Activated T-helper 2 cell treated with anti-CD3 and anti-CD28 coated beads, Interferon-gamma antibody, Interleukin-2, Interleukin-4, amounts not matched to agents 10 μg/mL and 5 μg/mL and 100 μg/mL, durations not matched to agents 14 hours and 24 hours and 36 hours (primary cell): ENCODE measurements at regions not wholly inside any gene's neighbourhood (a gene's known extent, or its start where the extent isn't known, plus 50 kb on each side); places are given as distances from the start of the nearest gene placed in this dataset.

ENCODE experiments used
- DNase-seq: peaks from one replicate; pipeline ENCODE4 v3.0.0; 2021; ENCODE audit warnings: low spot score
- H3K27ac Mint-ChIP-seq: one replicate; pipeline ENCODE4 v1.8.0; 2021; ENCODE audit warnings: mixed read lengths
- H3K27me3 Mint-ChIP-seq: one replicate; pipeline ENCODE4 v1.8.0; 2021; ENCODE audit warnings: low read depth, mixed read lengths
- H3K36me3 Mint-ChIP-seq: one replicate; pipeline ENCODE4 v1.8.0; 2021; ENCODE audit warnings: low read depth, mixed read lengths
- H3K4me1 Mint-ChIP-seq: one replicate; pipeline ENCODE4 v1.8.0; 2021; ENCODE audit warnings: low read depth, mixed read lengths
- H3K4me3 Mint-ChIP-seq: one replicate; pipeline ENCODE4 v1.8.0; 2021; ENCODE audit warnings: low read depth, mild to moderate bottlenecking, moderate library complexity, mixed read lengths
- H3K9me3 Mint-ChIP-seq: one replicate; pipeline ENCODE4 v1.8.0; 2021; ENCODE audit warnings: mixed read lengths
- intact Hi-C: fragments of 100-400 bp; cut with micrococcal nuclease; formaldehyde crosslinking; loops from one replicate; pipeline ENCODE4 v1.15.1; 2023

DNA sequence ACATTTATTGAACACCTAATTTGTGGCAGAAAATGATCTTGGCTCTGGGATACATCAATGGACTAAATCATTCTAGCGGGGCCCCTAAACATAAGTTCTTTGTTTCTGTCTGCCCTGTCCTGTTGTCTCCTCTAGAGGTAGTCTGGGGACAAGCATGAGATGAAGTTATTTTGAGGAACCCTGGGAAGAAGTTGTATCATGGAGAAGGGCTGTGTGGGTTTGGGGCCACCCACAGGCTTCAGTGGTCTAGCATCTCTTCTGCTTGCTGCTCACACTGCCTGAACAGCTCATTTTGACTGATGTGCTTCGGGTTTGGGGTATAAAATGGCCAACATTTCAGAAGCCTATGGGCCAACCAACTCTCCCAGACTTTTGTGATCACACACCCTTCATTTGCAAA lies 50.3 kb upstream of the OSBPL11 start:
- Mint-ChIP-seq H3K27me3 (peaks cover 3% of the 10 kb centered on the region), H3K4me1 (no peaks in the 10 kb centered on the region)
- no peak for DNase-seq

DNA sequence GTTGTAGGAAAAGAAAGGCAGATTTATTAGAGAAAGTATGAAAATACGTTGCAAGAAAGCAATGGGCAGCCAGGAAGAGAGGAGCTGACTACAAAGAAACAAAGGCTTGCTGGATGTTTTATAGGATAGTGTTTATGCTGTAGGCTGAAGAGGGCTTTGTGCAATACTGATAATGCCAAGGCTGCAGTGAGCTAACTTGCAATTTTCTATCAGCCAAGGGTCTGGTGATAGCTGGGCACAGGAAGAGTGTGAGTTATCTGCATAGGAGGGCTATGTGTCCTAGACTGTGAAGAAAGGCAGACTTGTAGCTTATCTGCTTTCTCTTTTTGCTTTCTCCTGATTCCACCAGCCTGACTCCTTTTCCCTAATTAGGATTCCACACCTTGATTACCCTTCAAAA lies 51.3 kb upstream of the OSBPL11 start:
- H3K27ac Mint-ChIP-seq = no peak overlapping the region
- DNase-seq = no peak
- H3K36me3 Mint-ChIP-seq = no peaks in the 10 kb centered on the region
- intact Hi-C loops = no loop called here
- no peaks in the 10 kb centered on the region for H3K9me3 Mint-ChIP-seq
- no peaks in the 10 kb centered on the region for H3K4me1 Mint-ChIP-seq
- H3K4me3 Mint-ChIP-seq = no peak overlapping the region
- peaks cover 6% of the 10 kb centered on the region for H3K27me3 Mint-ChIP-seq

More for the DNA sequence above, 50.3 kb upstream of the OSBPL11 start:
- Mint-ChIP-seq H3K36me3 (no peaks in the 10 kb centered on the region), H3K27ac (no peak overlapping the region), H3K9me3 (no peaks in the 10 kb centered on the region), H3K4me3 (no peak overlapping the region)
- intact Hi-C loops = no loop called here

DNA sequence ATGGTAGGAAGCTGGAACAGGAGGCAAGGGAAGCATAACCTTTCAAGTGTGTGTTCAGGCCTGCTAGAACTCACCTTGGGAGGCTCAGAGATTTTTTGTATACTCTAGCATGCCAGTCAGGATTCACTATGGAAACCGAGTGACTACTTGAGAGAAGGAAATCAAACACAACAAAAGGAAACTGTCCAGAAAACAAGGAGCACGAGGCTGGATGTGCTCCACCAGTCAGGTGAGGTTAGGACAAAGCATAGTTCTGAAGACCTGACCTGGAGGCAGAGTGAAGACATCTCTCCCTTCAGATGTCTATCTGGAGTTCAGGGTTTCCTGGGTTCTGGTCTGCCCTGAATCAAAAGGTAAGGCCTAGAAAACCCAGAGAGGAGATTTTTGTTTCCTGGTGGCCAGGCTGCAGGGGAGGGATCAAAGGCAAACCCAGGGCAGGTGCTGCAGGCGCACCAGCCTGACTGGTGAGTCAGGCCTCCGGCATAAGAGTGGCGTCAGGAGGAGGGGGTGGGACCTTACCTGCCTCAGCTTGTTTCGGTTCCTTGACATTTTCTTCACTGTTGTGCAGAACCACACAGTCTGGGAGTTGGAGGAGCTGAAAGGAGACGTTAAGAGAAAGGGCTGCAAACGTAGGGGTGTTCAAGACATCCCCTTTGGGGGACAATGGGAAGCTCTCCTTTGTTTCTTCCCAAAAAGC lies 52.2 kb upstream of the OSBPL11 start:
- no peak for DNase-seq
- intact Hi-C loops = no loop called here
- H3K4me3 Mint-ChIP-seq = no peak overlapping the region
- H3K9me3 Mint-ChIP-seq = no peaks in the 10 kb centered on the region
- H3K36me3 Mint-ChIP-seq = no peaks in the 10 kb centered on the region
- peaks cover 6% of the 10 kb centered on the region for H3K27me3 Mint-ChIP-seq
- no peaks in the 10 kb centered on the region for H3K4me1 Mint-ChIP-seq
- no peak overlapping the region for H3K27ac Mint-ChIP-seq

DNA sequence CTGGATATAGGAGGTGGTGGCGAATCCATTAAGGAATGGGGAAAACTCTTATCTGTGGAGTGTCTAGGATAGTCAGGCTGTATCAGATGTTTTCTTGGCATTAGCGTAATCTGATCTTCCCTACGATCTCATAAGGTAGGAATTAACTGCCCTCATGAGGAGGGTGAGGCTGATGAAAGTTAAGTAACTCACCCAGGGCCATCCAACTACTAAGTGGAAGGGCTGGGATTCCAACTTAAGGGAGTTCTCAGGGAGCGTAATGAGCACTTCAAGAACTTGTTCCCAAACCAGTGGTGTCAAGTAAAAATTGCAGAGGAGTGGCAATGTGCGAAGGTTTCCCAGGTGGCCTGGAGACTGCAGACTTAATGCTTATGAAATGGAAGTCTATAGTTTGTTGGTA lies 55.9 kb upstream of the OSBPL11 start:
- intact Hi-C loops = no loop called here
- no peak overlapping the region for H3K4me3 Mint-ChIP-seq
- H3K9me3 Mint-ChIP-seq = no peaks in the 10 kb centered on the region
- no peak for DNase-seq
- H3K27me3 Mint-ChIP-seq = peaks cover 6% of the 10 kb centered on the region
- H3K27ac Mint-ChIP-seq = no peak overlapping the region
- no peaks in the 10 kb centered on the region for H3K36me3 Mint-ChIP-seq
- H3K4me1 Mint-ChIP-seq = no peaks in the 10 kb centered on the region

DNA sequence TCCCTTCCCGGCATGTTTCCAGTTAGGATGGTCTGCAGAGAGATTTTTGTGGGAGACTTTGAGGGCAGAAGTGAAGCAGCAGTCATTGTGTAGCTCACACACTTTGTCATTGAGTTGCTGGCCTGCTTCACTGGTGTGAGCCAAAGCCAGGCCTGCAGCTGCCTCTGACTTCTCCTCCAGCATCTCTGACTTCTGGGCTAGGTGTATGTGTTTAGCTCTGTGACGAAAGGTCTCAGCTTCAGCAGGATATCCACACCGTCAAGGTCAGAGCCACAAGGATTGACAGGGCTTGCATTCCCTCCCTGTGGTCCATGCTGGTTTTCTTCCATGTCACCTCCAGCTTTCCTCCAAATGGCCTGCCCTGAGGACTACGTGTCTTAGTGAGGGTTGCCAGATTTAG lies 57.1 kb upstream of the OSBPL11 start:
- no peak for DNase-seq
- H3K4me1 Mint-ChIP-seq = no peaks in the 10 kb centered on the region
- no peaks in the 10 kb centered on the region for H3K36me3 Mint-ChIP-seq
- H3K4me3 Mint-ChIP-seq = no peak overlapping the region
- H3K27ac Mint-ChIP-seq = no peak overlapping the region
- no peaks in the 10 kb centered on the region for H3K9me3 Mint-ChIP-seq
- peaks cover 6% of the 10 kb centered on the region for H3K27me3 Mint-ChIP-seq
- intact Hi-C loops = no loop called here

DNA sequence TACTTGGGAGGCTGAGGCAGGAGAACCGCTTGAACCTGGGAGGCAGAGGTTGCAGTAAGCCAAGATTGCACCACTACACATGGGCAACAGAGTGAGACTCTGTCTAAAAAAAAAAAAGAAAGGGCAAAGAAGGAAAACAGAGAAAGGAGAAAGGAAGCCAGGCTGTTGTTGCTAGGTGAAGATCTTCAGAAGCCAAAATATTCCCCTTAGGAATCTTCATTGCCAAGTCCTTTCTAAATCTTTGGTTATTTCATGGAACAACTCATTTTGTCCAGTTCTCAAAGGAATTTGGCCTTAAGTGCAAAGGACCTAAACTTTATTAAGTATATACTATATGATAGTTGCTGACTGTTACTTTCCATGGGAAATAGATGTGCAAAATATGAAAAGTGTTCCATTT lies 59.2 kb upstream of the OSBPL11 start:
- Mint-ChIP-seq H3K27me3 (peaks cover 6% of the 10 kb centered on the region), H3K4me1 (no peaks in the 10 kb centered on the region), H3K9me3 (no peaks in the 10 kb centered on the region), H3K36me3 (no peaks in the 10 kb centered on the region), H3K4me3 (no peak overlapping the region), H3K27ac (no peak overlapping the region)
- no peak for DNase-seq
- intact Hi-C loops = no loop called here

DNA sequence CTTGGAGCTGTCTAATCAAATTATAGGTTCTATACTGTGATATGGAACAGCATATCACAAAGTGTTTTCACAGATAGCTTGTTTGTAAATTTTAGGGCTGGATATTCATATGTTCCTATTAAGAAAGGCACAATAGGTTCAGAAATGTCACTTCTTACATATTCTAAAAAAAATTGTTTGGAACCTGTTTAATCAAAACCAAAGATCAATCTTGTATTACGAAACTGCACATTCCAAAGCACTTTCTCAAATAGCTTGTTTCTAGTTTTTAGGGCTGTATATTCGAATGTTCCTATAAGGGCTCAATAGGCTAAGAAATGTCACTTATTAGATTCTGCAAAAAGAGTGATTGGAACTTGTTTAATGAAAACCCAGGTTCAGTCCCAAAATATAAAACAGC lies 67.4 kb upstream of the OSBPL11 start:
- no peak overlapping the region for H3K27ac Mint-ChIP-seq

DNA sequence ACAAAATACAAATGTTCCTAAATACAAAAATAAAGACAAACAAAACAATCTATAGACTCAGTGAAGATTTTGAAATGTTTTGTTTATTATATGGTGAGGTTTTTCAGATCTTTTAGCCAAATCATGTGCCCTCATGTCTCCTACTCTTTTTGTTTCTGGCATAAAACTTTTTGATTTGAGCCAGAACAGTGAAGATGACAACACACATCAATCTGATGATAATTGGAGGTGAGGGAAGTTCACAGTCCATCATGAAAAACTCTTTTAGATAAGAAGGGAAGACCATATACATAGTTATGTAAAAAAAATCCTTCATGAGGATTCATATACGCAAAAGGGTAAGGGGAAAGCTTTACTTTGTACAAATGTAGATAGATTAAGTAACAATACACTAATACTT lies 75.1 kb upstream of the OSBPL11 start:
- no peaks in the 10 kb centered on the region for H3K9me3 Mint-ChIP-seq
- DNase-seq = no peak
- no peaks in the 10 kb centered on the region for H3K27me3 Mint-ChIP-seq
- intact Hi-C loops = no loop called here
- H3K27ac Mint-ChIP-seq = no peak overlapping the region
- H3K4me1 Mint-ChIP-seq = no peaks in the 10 kb centered on the region
- no peaks in the 10 kb centered on the region for H3K36me3 Mint-ChIP-seq
- no peak overlapping the region for H3K4me3 Mint-ChIP-seq

More for the DNA sequence above, 67.4 kb upstream of the OSBPL11 start:
- Mint-ChIP-seq H3K4me3 (no peak overlapping the region), H3K9me3 (no peaks in the 10 kb centered on the region), H3K27me3 (no peaks in the 10 kb centered on the region), H3K4me1 (no peaks in the 10 kb centered on the region), H3K36me3 (no peaks in the 10 kb centered on the region)
- intact Hi-C loops = no loop called here
- no peak for DNase-seq

DNA sequence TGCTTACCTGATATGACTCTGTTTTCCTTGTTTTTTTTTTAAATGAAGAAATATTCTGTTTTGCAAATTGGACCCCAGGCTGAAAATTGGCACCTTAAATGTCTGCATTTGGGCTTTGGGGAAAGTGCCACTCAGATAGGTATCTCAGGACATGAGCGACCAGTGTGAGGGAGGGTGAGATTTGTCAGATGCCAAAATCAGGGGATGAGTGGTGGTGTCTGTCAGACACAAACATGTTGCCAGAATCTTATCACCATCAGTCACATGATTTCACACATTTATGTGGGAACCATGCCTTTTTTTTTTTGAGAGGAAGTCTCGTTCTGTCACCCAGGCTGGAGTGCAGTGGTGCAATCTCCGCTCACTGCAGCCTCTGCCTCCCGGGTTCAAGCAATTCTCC lies 75.6 kb upstream of the OSBPL11 start:
- DNase-seq = no peak
- no peak overlapping the region for H3K27ac Mint-ChIP-seq
- intact Hi-C loops = no loop called here
- H3K9me3 Mint-ChIP-seq = no peaks in the 10 kb centered on the region
- H3K4me3 Mint-ChIP-seq = no peak overlapping the region
- no peaks in the 10 kb centered on the region for H3K36me3 Mint-ChIP-seq
- no peaks in the 10 kb centered on the region for H3K27me3 Mint-ChIP-seq
- no peaks in the 10 kb centered on the region for H3K4me1 Mint-ChIP-seq

DNA sequence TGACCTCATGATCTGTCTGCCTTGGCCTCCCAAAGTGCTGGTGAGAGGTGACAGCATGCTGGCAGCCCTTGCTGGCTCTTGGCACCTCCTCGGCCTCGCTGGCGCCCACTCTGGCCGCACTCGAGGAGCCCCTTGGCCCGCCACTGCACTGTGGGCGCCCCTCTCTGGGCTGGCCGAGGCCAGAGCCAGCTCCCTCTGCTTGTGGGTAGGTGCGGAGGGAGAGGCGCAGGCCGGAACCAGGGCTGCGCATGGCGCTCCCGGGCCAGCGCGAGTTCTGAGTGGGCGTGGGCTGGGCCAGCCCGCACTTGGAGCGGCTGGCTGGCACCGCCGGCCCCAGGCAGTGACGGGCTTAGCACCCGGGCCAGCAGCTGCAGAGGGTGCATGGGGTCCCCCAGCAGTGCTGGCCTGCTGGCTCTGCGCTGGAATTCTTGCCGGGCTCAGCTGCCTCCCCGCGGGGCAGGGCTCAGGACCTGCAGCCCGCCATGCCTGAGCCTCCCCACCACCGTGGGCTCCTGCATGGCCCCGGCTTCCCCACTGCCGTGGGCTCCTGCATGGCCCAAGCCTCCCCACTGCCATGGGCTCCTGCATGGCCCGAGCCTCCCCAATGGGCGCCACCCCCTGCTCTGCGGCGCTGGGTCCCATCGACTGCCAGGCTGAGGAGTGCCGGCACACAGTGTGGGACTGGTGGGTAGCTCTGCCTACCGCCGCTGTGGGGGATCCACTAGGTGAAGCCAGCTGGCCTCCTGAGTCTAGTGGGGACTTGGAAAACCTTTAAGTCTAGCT lies 76.4 kb upstream of the OSBPL11 start:
- intact Hi-C loops = no loop called here
- Mint-ChIP-seq H3K9me3 (no peaks in the 10 kb centered on the region), H3K27ac (no peak overlapping the region), H3K4me3 (no peak overlapping the region), H3K36me3 (no peaks in the 10 kb centered on the region), H3K4me1 (no peaks in the 10 kb centered on the region), H3K27me3 (no peaks in the 10 kb centered on the region)
- DNase-seq = no peak

DNA sequence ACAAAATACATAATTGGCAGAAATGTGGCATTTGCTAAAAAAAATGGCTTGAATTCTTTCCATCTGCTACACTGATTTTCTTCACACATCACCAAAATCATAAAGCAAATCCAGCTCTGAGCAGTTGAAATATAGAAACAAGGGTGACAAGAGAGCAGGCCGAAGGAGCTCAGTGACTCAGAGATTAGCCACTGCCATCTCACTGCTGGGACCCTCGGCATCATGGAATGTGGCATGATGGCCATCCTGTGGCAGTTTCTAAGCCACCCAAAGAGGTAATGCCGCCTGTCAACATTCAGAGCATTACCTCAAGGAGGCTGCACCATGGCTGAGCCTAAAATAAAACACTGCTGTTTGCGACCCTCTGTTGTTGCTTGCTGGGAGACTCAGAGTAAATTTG lies 80.5 kb upstream of the OSBPL11 start:
- no peak overlapping the region for H3K4me3 Mint-ChIP-seq
- no peaks in the 10 kb centered on the region for H3K36me3 Mint-ChIP-seq
- no peaks in the 10 kb centered on the region for H3K4me1 Mint-ChIP-seq
- no peaks in the 10 kb centered on the region for H3K9me3 Mint-ChIP-seq
- intact Hi-C loops = no loop called here
- H3K27ac Mint-ChIP-seq = no peak overlapping the region
- peaks cover 2% of the 10 kb centered on the region for H3K27me3 Mint-ChIP-seq
- DNase-seq = no peak

DNA sequence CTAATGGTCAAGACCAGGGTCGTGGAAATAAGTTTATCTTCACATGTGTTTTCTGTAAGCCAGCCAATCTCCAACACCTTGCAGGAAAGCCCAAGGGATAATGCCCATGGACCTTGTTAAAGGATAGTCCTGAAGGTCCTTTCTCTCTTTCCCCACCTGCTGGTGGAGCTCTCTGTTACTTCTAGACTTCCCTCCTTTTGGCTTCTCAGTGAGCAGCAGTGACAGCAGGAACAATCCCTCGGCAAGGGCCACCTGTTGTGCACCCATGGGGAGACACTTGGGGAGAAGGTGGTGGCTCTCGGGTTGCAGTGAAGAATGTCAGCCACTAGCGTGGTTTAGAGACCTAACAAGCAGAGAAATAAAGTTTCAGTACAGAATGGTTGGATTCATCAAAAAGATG lies 84.0 kb upstream of the OSBPL11 start:
- peaks cover 2% of the 10 kb centered on the region for H3K27me3 Mint-ChIP-seq
- intact Hi-C loops = no loop called here
- H3K9me3 Mint-ChIP-seq = no peaks in the 10 kb centered on the region
- no peak overlapping the region for H3K27ac Mint-ChIP-seq
- H3K4me3 Mint-ChIP-seq = no peak overlapping the region
- no peaks in the 10 kb centered on the region for H3K4me1 Mint-ChIP-seq
- DNase-seq = no peak
- no peaks in the 10 kb centered on the region for H3K36me3 Mint-ChIP-seq

DNA sequence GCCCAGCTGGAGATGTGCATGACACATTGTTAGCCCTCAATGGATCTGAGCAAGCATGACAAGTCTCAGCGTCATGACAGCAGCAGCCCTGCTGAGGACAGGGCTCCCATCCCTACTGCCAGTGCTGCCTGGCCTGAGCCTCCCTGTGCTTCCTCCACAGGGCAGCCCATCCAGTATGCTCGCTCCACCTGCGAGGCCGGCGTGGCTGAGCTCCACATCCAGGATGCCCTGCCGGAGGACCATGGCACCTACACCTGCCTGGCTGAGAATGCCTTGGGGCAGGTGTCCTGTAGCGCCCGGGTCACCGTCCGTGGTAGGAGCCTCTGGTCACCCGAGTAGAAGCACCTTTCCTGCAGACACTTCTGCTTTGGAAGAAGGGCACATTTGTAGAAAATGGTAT lies 85.8 kb upstream of the OSBPL11 start:
- H3K4me3 Mint-ChIP-seq = no peak overlapping the region
- H3K27ac Mint-ChIP-seq = no peak overlapping the region
- no peaks in the 10 kb centered on the region for H3K36me3 Mint-ChIP-seq
- DNase-seq = no peak
- H3K9me3 Mint-ChIP-seq = no peaks in the 10 kb centered on the region
- peaks cover 2% of the 10 kb centered on the region for H3K27me3 Mint-ChIP-seq
- intact Hi-C loops = no loop called here
- H3K4me1 Mint-ChIP-seq = no peaks in the 10 kb centered on the region
